Aorta (tissue), 5 donors: ENCODE measurements at regions not wholly inside any gene's neighbourhood (a gene's known extent, or its start where the extent isn't known, plus 50 kb on each side); places are given as distances from the start of the nearest gene placed in this dataset.
A peak's percentile ranks its signal among the peaks of the same experiment; 100 is the strongest.

Experiments
- ATAC-seq: fragments of 200-7000 bp; cut with Tn5 transposase; one replicate; pipeline ENCODE4 v1.9.1; 2022; ENCODE audit warnings: moderate library complexity; ENCODE audit not compliant: low FRiP score
- DNase-seq, 2 donors: peaks; one replicate each; pipeline ENCODE4 v3.0.0-alpha.2; 2020
- H3K27ac ChIP-seq, 2 donors: one replicate each; pipeline ENCODE4 v1.5.1; 2013; ENCODE audit warnings: low read length in 2 of 2, mild to moderate bottlenecking in 2 of 2, moderate library complexity in 2 of 2, control low read depth in 1 of 2, inconsistent platforms in 1 of 2, low read depth in 1 of 2
- H3K27me3 ChIP-seq, 2 donors: one replicate each; pipeline ENCODE4 v1.6.1; 2013; ENCODE audit warnings: control low read depth in 1 of 2, low read length in 1 of 2, mild to moderate bottlenecking in 1 of 2, moderate library complexity in 1 of 2; ENCODE audit not compliant: insufficient read depth in 2 of 2, control insufficient read depth in 1 of 2
- H3K36me3 ChIP-seq, 2 donors: one replicate each; pipeline ENCODE4 v1.6.1; 2013; ENCODE audit warnings: control low read depth in 1 of 2, low read length in 1 of 2, mild to moderate bottlenecking in 1 of 2; ENCODE audit not compliant: insufficient read depth in 2 of 2, control insufficient read depth in 1 of 2
- H3K4me1 ChIP-seq, 2 donors: one replicate each; pipeline ENCODE4 v1.6.1; 2013; ENCODE audit warnings: low read length in 2 of 2, control low read depth in 1 of 2, mild to moderate bottlenecking in 1 of 2, moderate library complexity in 1 of 2; ENCODE audit not compliant: insufficient read depth in 2 of 2, control insufficient read depth in 1 of 2
- H3K4me3 ChIP-seq, 2 donors: one replicate each; pipeline ENCODE4 v1.5.1; 2013; ENCODE audit warnings: low read length in 2 of 2, control low read depth in 1 of 2, mild to moderate bottlenecking in 1 of 2
- H3K9me3 ChIP-seq: one replicate; pipeline ENCODE4 v1.6.1; 2013; ENCODE audit warnings: mild to moderate bottlenecking, low read length; ENCODE audit not compliant: control insufficient read depth
- WGBS, 2 donors: extraction: QIAGEN DNeasy Blood & Tissue Kit; methylation state at CpG; one replicate each; pipeline ENCODE4 v1.1.7; 2013; 5-methylcytosine and 5-hydroxymethylcytosine counted together
- intact Hi-C, 2 donors: fragments of 100-400 bp; cut with DNase I; formaldehyde crosslinking; loops; one replicate each; pipeline versions ENCODE4 v1.14.2 to v1.15.0; 2022
- donor health status: healthy with polysubstance abuse.
- donor health status: Bipolar disorder and iron deficiency.
- donor health status: DM: no; HTN: no; CAD: no.
- donor health status: DM: no; HTN: no; CAD: no.
- donor health status: DM: yes; HTN: yes; CAD: no.

- DNase-seq = no peak
- H3K36me3 ChIP-seq = no peaks in the 10 kb centered on the region
- no peaks in the 10 kb centered on the region for H3K4me1 ChIP-seq
- H3K27ac ChIP-seq = no peak overlapping the region
- no peak for ATAC-seq
- no peaks in the 10 kb centered on the region for H3K9me3 ChIP-seq
- intact Hi-C loops = no loop called here
- WGBS, 2 donors = 96 to 97% methylated on average over 2 of the region's 2 CpGs
- H3K27me3 ChIP-seq = no peaks in the 10 kb centered on the region
- H3K4me3 ChIP-seq = no peak overlapping the region
These were observed 654.3 kb upstream of the RAB6C start for GRCh38 chr2:129325151-129325550.

- ATAC-seq = no peak
- Histone ChIP-seq H3K4me3 (no peak overlapping the region), H3K27me3 (no peaks in the 10 kb centered on the region), H3K27ac (no peak overlapping the region), H3K4me1 (no peaks in the 10 kb centered on the region), H3K36me3 (no peaks in the 10 kb centered on the region), H3K9me3 (no peaks in the 10 kb centered on the region)
- intact Hi-C loops = no loop called here
- WGBS, 2 donors = 60 to 64% methylated on average over 4 of the region's 4 CpGs
- no peak for DNase-seq
These were observed 649.9 kb upstream of the RAB6C start for GRCh38 chr2:129329574-129329973.

GRCh38 chr2:129330504-129330903 is 649.0 kb upstream of the RAB6C start:
- H3K27me3 ChIP-seq = no peaks in the 10 kb centered on the region
- intact Hi-C loops = no loop called here
- H3K36me3 ChIP-seq = no peaks in the 10 kb centered on the region
- no peak overlapping the region for H3K27ac ChIP-seq
- H3K4me1 ChIP-seq = no peaks in the 10 kb centered on the region
- H3K4me3 ChIP-seq = no peak overlapping the region
- H3K9me3 ChIP-seq = no peaks in the 10 kb centered on the region
- DNase-seq = no peak
- WGBS, 2 donors = 91 to 98% methylated on average over 2 of the region's 2 CpGs
- ATAC-seq = no peak

- H3K4me3 ChIP-seq = no peak overlapping the region
- H3K9me3 ChIP-seq = no peaks in the 10 kb centered on the region
- H3K4me1 ChIP-seq = no peaks in the 10 kb centered on the region
- H3K36me3 ChIP-seq = no peaks in the 10 kb centered on the region
- ATAC-seq (no peak), DNase-seq (no peak)
- no peak overlapping the region for H3K27ac ChIP-seq
- WGBS, 2 donors = 79 to 85% methylated on average over 7 of the region's 7 CpGs
- intact Hi-C loops = no loop called here
- no peaks in the 10 kb centered on the region for H3K27me3 ChIP-seq
These were observed 647.8 kb upstream of the RAB6C start for GRCh38 chr2:129331638-129332037.

GRCh38 chr2:129334128-129334527 is 645.3 kb upstream of the RAB6C start:
- H3K4me1 ChIP-seq = no peaks in the 10 kb centered on the region
- ATAC-seq (no peak), DNase-seq (no peak)
- no peaks in the 10 kb centered on the region for H3K27me3 ChIP-seq
- no peak overlapping the region for H3K4me3 ChIP-seq
- no peaks in the 10 kb centered on the region for H3K36me3 ChIP-seq
- H3K9me3 ChIP-seq = peaks cover 3% of the 10 kb centered on the region
- 89 to 91% methylated on average over 5 of the region's 5 CpGs for WGBS, 2 donors
- intact Hi-C loops = no loop called here
- H3K27ac ChIP-seq = peak overlapping the region in 1 of 2 donors; percentile 29

- Histone ChIP-seq H3K9me3 (peaks cover 4% of the 10 kb centered on the region), H3K27ac (no peak overlapping the region), H3K27me3 (no peaks in the 10 kb centered on the region), H3K4me1 (no peaks in the 10 kb centered on the region), H3K36me3 (no peaks in the 10 kb centered on the region), H3K4me3 (no peak overlapping the region)
- DNase-seq (no peak), ATAC-seq (no peak)
- intact Hi-C loops = no loop called here
- whole genome bisulfite sequencing, 2 donors = 60 to 75% methylated on average over 13 of the region's 13 CpGs
These were observed 644.6 kb upstream of the RAB6C start for GRCh38 chr2:129334696-129335410.

GRCh38 chr2:129336276-129336675 is 643.2 kb upstream of the RAB6C start:
- ATAC-seq (no peak), DNase-seq (no peak)
- Histone ChIP-seq H3K36me3 (no peaks in the 10 kb centered on the region), H3K9me3 (peaks cover 6% of the 10 kb centered on the region), H3K27ac (no peak overlapping the region), H3K4me1 (no peaks in the 10 kb centered on the region), H3K27me3 (no peaks in the 10 kb centered on the region), H3K4me3 (no peak overlapping the region)
- intact Hi-C loops = no loop called here
- 91 to 92% methylated on average over 1 of the region's 1 CpG for WGBS, 2 donors

GRCh38 chr2:129337076-129337475 is 642.4 kb upstream of the RAB6C start:
- intact Hi-C loops = no loop called here
- Histone ChIP-seq H3K36me3 (no peaks in the 10 kb centered on the region), H3K4me3 (no peak overlapping the region), H3K27ac (peak overlapping the region in 1 of 2 donors; percentile 1), H3K27me3 (no peaks in the 10 kb centered on the region), H3K9me3 (peaks cover 6% of the 10 kb centered on the region), H3K4me1 (no peaks in the 10 kb centered on the region)
- ATAC-seq = no peak
- 92 to 94% methylated on average over 6 of the region's 6 CpGs for WGBS, 2 donors
- no peak for DNase-seq

- intact Hi-C loops = no loop called here
- Histone ChIP-seq H3K27ac (no peak overlapping the region), H3K36me3 (no peaks in the 10 kb centered on the region), H3K4me1 (no peaks in the 10 kb centered on the region), H3K9me3 (no peaks in the 10 kb centered on the region), H3K4me3 (no peak overlapping the region), H3K27me3 (no peaks in the 10 kb centered on the region)
- no peak for DNase-seq
- 90 to 98% methylated on average over 1 of the region's 1 CpG for WGBS, 2 donors
- ATAC-seq = no peak
These were observed 633.9 kb upstream of the RAB6C start for GRCh38 chr2:129345540-129345939.
